Panc1 (cell line): ENCODE measurements at regions not wholly inside any gene's neighbourhood (a gene's known extent, or its start where the extent isn't known, plus 50 kb on each side); places are given as distances from the start of the nearest gene placed in this dataset.
"Not testable (repeated sequence)": the region's sequence is repeated elsewhere in the genome, so short reads cannot be mapped to it uniquely, and the experiment has no call there.

Experiments
- ATAC-seq: fragments of 200-7000 bp; cut with Tn5 transposase; 2 replicates; pipeline ENCODE4 v1.9.1; 2020; ENCODE audit warnings: mild to moderate bottlenecking, moderate library complexity
- BruUV-seq: library from RNA; stranded (reverse); fragments of 400-500 nt; replicated peaks from 2 replicates; lab custom pipeline; 2021; lab: Mats Ljungman, UMichigan
- CTCF ChIA-PET: fragments of 300-600 bp; sonication (Branson Sonifier 250); formaldehyde crosslinking; loops from one replicate; lab custom pipeline; 2022; ENCODE audit warnings: antibody characterized with exemption; lab: Charles Lee
- POLR2A ChIA-PET: fragments of 300-600 bp; sonication (Branson Sonifier 250); formaldehyde crosslinking; loops from one replicate; lab custom pipeline; 2022; ENCODE audit warnings: antibody characterized with exemption; lab: Charles Lee
- DNase-seq: peaks from one replicate; pipeline ENCODE4 v3.0.0-alpha.2; 2010; ENCODE audit warnings: low read depth, low spot score
- H3K27ac ChIP-seq: 2 replicates; pipeline ENCODE4 v1.5.1; 2011; ENCODE audit warnings: mild to moderate bottlenecking, low read length, inconsistent platforms
- H3K27me3 ChIP-seq: fragments of 200-500 bp; sonication (Bioruptor generic); 2 replicates; pipeline ENCODE4 v1.6.0; 2014; ENCODE audit warnings: low read length, inconsistent platforms; ENCODE audit not compliant: control insufficient read depth, insufficient read depth
- H3K36me3 ChIP-seq: fragments of 200-500 bp; sonication (Bioruptor generic); 2 replicates; pipeline ENCODE4 v1.5.1; 2014; ENCODE audit warnings: inconsistent platforms, mild to moderate bottlenecking, low read length, moderate library complexity; ENCODE audit not compliant: control insufficient read depth, insufficient read depth
- H3K4me1 ChIP-seq: 2 replicates; pipeline ENCODE4 v1.5.1; 2011; ENCODE audit warnings: inconsistent platforms, mild to moderate bottlenecking, low read length, moderate library complexity; ENCODE audit not compliant: control insufficient read depth, insufficient read depth
- H3K4me3 ChIP-seq, 2 experiments: 2 replicates each; pipeline ENCODE4 v1.5.1; 2011 to 2012; ENCODE audit warnings: low read depth in 2 of 2, low read length in 2 of 2, mild to moderate bottlenecking in 2 of 2, inconsistent platforms in 1 of 2, moderate library complexity in 1 of 2
- H3K9me3 ChIP-seq: fragments of 200-500 bp; sonication (Bioruptor generic); 2 replicates; pipeline ENCODE4 v1.5.1; 2014; ENCODE audit warnings: low read depth, mild to moderate bottlenecking, inconsistent platforms, low read length, moderate library complexity; ENCODE audit not compliant: control insufficient read depth, insufficient read depth
- CTCF ChIP-seq: fragments of 450-650 bp; IDR thresholded peaks from 2 replicates; pipeline ENCODE4 v1.5.1; 2017; ENCODE audit warnings: mild to moderate bottlenecking
- POLR2AphosphoS5 ChIP-seq: IDR thresholded peaks from 2 replicates; pipeline ENCODE4 v1.6.1; 2012; ENCODE audit warnings: mild to moderate bottlenecking, low read depth, low read length, moderate library complexity
- REST ChIP-seq, 2 experiments: IDR thresholded peaks; 2 replicates each; pipeline ENCODE4 v1.6.1; 2011 to 2012; ENCODE audit warnings: low read depth in 2 of 2, control low read depth in 1 of 2, low read length in 1 of 2, mild to moderate bottlenecking in 1 of 2, moderate library complexity in 1 of 2; ENCODE audit not compliant: insufficient read depth in 1 of 2
- SIN3A ChIP-seq: IDR thresholded peaks from 2 replicates; pipeline ENCODE4 v1.6.1; 2012; ENCODE audit warnings: low read depth, mild to moderate bottlenecking, low read length, moderate library complexity, borderline replicate concordance; ENCODE audit not compliant: insufficient read depth
- TCF7L2 ChIP-seq: IDR thresholded peaks from 2 replicates; pipeline ENCODE4 v1.6.1; 2011; ENCODE audit warnings: mild to moderate bottlenecking, low read depth, low read length, inconsistent platforms
- in situ Hi-C: cut with HindIII; loops from 2 replicates; pipeline ENCODE4 v1.10.0; 2016; ENCODE audit warnings: low sequenced_read_pairs, low pct_unique_long_range_greater_than_20kb
- intact Hi-C: fragments of 100-400 bp; cut with micrococcal nuclease; formaldehyde crosslinking; loops from one replicate; pipeline ENCODE4 v1.10.0; 2022; ENCODE audit not compliant: unreplicated experiment

GRCh38 chr6:68186870-68187269 is 448.2 kb upstream of the ADGRB3 start:
- in situ Hi-C loops, result no loop called here
- H3K4me1 ChIP-seq, result no peaks in the 10 kb centered on the region
- H3K27ac ChIP-seq, result no peak overlapping the region
- H3K4me3 ChIP-seq, result no peak overlapping the region
- no peaks in the 10 kb centered on the region for H3K9me3 ChIP-seq
- TF ChIP-seq POLR2AphosphoS5, result no peak
- no peak for TF ChIP-seq CTCF
- TF ChIP-seq TCF7L2, result no peak
- no peak for TF ChIP-seq REST (IDR thresholded peaks at IDR 0.05; ENCODE audit: insufficient read depth in 1 of 2, low read depth in 2 of 2, low read length in 1 of 2)
- TF ChIP-seq SIN3A, result no peak
- no peaks in the 10 kb centered on the region for H3K27me3 ChIP-seq
- ChIA-PET POLR2A (no interaction called here), CTCF (no interaction called here)
- no peak for ATAC-seq
- no peak for DNase-seq
- no TSS peak for BruUV-seq
- intact Hi-C loops, result no loop called here
- no peaks in the 10 kb centered on the region for H3K36me3 ChIP-seq

- ATAC-seq, result no peak
- Histone ChIP-seq H3K27ac (no peak overlapping the region), H3K27me3 (no peaks in the 10 kb centered on the region), H3K9me3 (no peaks in the 10 kb centered on the region; the same call in 1 of the 2 replicates), H3K4me1 (no peaks in the 10 kb centered on the region), H3K4me3 (no peak overlapping the region), H3K36me3 (no peaks in the 10 kb centered on the region)
- ChIA-PET CTCF (no interaction called here), POLR2A (no interaction called here)
- BruUV-seq, result no TSS peak
- DNase-seq, result no peak
- in situ Hi-C loops (no loop called here), intact Hi-C loops (no loop called here)
- TF ChIP-seq POLR2AphosphoS5, result no peak
- no peak for TF ChIP-seq SIN3A
- no peak for TF ChIP-seq TCF7L2
- no peak for TF ChIP-seq CTCF
- TF ChIP-seq REST (IDR thresholded peaks at IDR 0.05; ENCODE audit: insufficient read depth in 1 of 2, low read depth in 2 of 2, low read length in 1 of 2), result no peak
These were observed 452.7 kb upstream of the ADGRB3 start for GRCh38 chr6:68182386-68182785.

GRCh38 chr6:68181027-68181426 is 454.1 kb upstream of the ADGRB3 start:
- BruUV-seq, in situ Hi-C loops: not testable (repeated sequence)

More at GRCh38 chr6:68181027-68181426, 454.1 kb upstream of the ADGRB3 start:
- H3K4me3 ChIP-seq, H3K27me3 ChIP-seq, DNase-seq, H3K4me1 ChIP-seq, H3K9me3 ChIP-seq, POLR2A ChIA-PET, intact Hi-C loops, ATAC-seq, H3K27ac ChIP-seq, CTCF ChIA-PET, H3K36me3 ChIP-seq: not testable (repeated sequence)
